ENCODE measurements at regions not wholly inside any gene's neighbourhood (a gene's known extent, or its start where the extent isn't known, plus 50 kb on each side); places are given as distances from the start of the nearest gene placed in this dataset.

GRCh38 chr10:31650010-31650409, 278.6 kb downstream of the ARHGAP12 start:
- TF ChIP-seq, protein P1, sequence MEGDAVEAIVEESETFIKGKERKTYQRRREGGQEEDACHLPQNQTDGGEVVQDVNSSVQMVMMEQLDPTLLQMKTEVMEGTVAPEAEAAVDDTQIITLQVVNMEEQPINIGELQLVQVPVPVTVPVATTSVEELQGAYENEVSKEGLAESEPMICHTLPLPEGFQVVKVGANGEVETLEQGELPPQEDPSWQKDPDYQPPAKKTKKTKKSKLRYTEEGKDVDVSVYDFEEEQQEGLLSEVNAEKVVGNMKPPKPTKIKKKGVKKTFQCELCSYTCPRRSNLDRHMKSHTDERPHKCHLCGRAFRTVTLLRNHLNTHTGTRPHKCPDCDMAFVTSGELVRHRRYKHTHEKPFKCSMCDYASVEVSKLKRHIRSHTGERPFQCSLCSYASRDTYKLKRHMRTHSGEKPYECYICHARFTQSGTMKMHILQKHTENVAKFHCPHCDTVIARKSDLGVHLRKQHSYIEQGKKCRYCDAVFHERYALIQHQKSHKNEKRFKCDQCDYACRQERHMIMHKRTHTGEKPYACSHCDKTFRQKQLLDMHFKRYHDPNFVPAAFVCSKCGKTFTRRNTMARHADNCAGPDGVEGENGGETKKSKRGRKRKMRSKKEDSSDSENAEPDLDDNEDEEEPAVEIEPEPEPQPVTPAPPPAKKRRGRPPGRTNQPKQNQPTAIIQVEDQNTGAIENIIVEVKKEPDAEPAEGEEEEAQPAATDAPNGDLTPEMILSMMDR (IDR thresholded peaks at IDR 0.05; ENCODE audit: insufficient read depth, low read length), result no peak
- TF ChIP-seq POLR2AphosphoS5 (IDR thresholded peaks at IDR 0.05; ENCODE audit: low read depth) (no peak), REST (IDR thresholded peaks at IDR 0.05; ENCODE audit: insufficient replicate concordance, low read depth) (no peak), GABPA (IDR thresholded peaks at IDR 0.05; ENCODE audit: low read depth) (no peak), SPI1 (IDR thresholded peaks at IDR 0.05; ENCODE audit: borderline replicate concordance, low read depth) (no peak)

Measured in HL-60 (cell line).